Tibial artery (tissue), 4 donors: ENCODE measurements at regions not wholly inside any gene's neighbourhood (a gene's known extent, or its start where the extent isn't known, plus 50 kb on each side); places are given as distances from the start of the nearest gene placed in this dataset.
"Not testable (repeated sequence)": the region's sequence is repeated elsewhere in the genome, so short reads cannot be mapped to it uniquely, and the experiment has no call there.

Experiments
- DNase-seq, 2 donors: peaks; one replicate each; pipeline ENCODE4 v3.0.0-alpha.2; 2019
- H3K27ac ChIP-seq, 2 donors: fragments of 200-600 bp; sonication (generic) in 1 of 2; 1 replicate in 1 of 2; 2 replicates in 1 of 2; pipeline ENCODE4 v1.5.1; 2018 to 2019; ENCODE audit warnings: mild to moderate bottlenecking in 1 of 2
- H3K27me3 ChIP-seq, 2 donors: fragments of 200-600 bp; sonication (generic) in 1 of 2; one replicate each; pipeline versions ENCODE4 v1.5.1 to v1.6.0; 2016 to 2019
- H3K36me3 ChIP-seq, 3 donors: fragments of 200-600 bp; sonication (generic) in 2 of 3; one replicate each; pipeline ENCODE4 v1.5.1; 2016 to 2019; ENCODE audit warnings: mild to moderate bottlenecking in 2 of 3
- H3K4me1 ChIP-seq, 4 donors: fragments of 200-600 bp; sonication (generic) in 2 of 4; 1 replicate in 3 of 4; 2 replicates in 1 of 4; pipeline ENCODE4 v1.5.1; 2016 to 2019
- H3K4me3 ChIP-seq, 2 donors: fragments of 200-600 bp; sonication (generic) in 1 of 2; 1 replicate in 1 of 2; 2 replicates in 1 of 2; pipeline ENCODE4 v1.5.1; 2018 to 2019; ENCODE audit warnings: mild to moderate bottlenecking in 2 of 2
- H3K9me3 ChIP-seq, 3 donors: fragments of 200-600 bp; sonication (generic) in 1 of 3; one replicate each; pipeline ENCODE4 v1.5.1; 2016 to 2019
- CTCF ChIP-seq, 2 experiments: fragments of 200-600 bp in 1 of 2; fragments of 450-650 bp in 1 of 2; IDR thresholded peaks; one replicate each; pipeline ENCODE4 v1.5.1; 2017 to 2019; ENCODE audit warnings: antibody characterized with exemption in 2 of 2, mild to moderate bottlenecking in 1 of 2, moderate library complexity in 1 of 2
- intact Hi-C: fragments of 100-400 bp; cut with DNase I; formaldehyde crosslinking; loops from one replicate; pipeline ENCODE4 v1.15.0; 2023; ENCODE audit warnings: low total_unique reads

- no peak for TF ChIP-seq CTCF (IDR thresholded peaks at IDR 0.05)
- intact Hi-C loops, result no loop called here
- no peak overlapping the region for H3K4me3 ChIP-seq
- no peaks in the 10 kb centered on the region for H3K36me3 ChIP-seq
- H3K4me1 ChIP-seq, result peaks cover 0 to 10% (median 2%) of the 10 kb centered on the region in 4 donors
- H3K27me3 ChIP-seq, result no peaks in the 10 kb centered on the region
- no peaks in the 10 kb centered on the region for H3K9me3 ChIP-seq
- peak in 1 of 2 donors; percentile 77 for DNase-seq
- peak overlapping the region; percentile 32 to 46 for H3K27ac ChIP-seq
Measured at GRCh38 chr1:96559707-96560596, 161.6 kb upstream of the PTBP2 start.

GRCh38 chr1:96562094-96562493 is 159.5 kb upstream of the PTBP2 start:
- no peak for TF ChIP-seq CTCF (IDR thresholded peaks at IDR 0.05)
- Histone ChIP-seq H3K36me3 (no peaks in the 10 kb centered on the region), H3K27me3 (no peaks in the 10 kb centered on the region), H3K27ac (no peak overlapping the region), H3K4me1 (peaks cover 0 to 10% (median 2%) of the 10 kb centered on the region in 4 donors), H3K9me3 (no peaks in the 10 kb centered on the region), H3K4me3 (no peak overlapping the region)
- no peak for DNase-seq
- intact Hi-C loops, result no loop called here

GRCh38 chr1:96564401-96564800 is 157.2 kb upstream of the PTBP2 start:
- H3K4me1 ChIP-seq, H3K9me3 ChIP-seq, H3K27ac ChIP-seq, DNase-seq, H3K27me3 ChIP-seq, intact Hi-C loops, H3K36me3 ChIP-seq, H3K4me3 ChIP-seq: not testable (repeated sequence)

- H3K27ac ChIP-seq, result no peak overlapping the region
- no peak for TF ChIP-seq CTCF (IDR thresholded peaks at IDR 0.05)
Measured at GRCh38 chr1:96565546-96565945, 156.0 kb upstream of the PTBP2 start.

GRCh38 chr1:96568639-96569038 is 152.9 kb upstream of the PTBP2 start:
- Histone ChIP-seq H3K4me3 (no peak overlapping the region), H3K27ac (no peak overlapping the region), H3K27me3 (no peaks in the 10 kb centered on the region), H3K36me3 (no peaks in the 10 kb centered on the region), H3K4me1 (no peaks in the 10 kb centered on the region), H3K9me3 (no peaks in the 10 kb centered on the region)
- intact Hi-C loops, result no loop called here
- no peak for DNase-seq
- no peak for TF ChIP-seq CTCF (IDR thresholded peaks at IDR 0.05)

More at GRCh38 chr1:96565546-96565945, 156.0 kb upstream of the PTBP2 start:
- H3K36me3 ChIP-seq, result no peaks in the 10 kb centered on the region
- no peaks in the 10 kb centered on the region for H3K4me1 ChIP-seq
- no peaks in the 10 kb centered on the region for H3K9me3 ChIP-seq
- no peak overlapping the region for H3K4me3 ChIP-seq
- DNase-seq, result no peak
- no peaks in the 10 kb centered on the region for H3K27me3 ChIP-seq
- intact Hi-C loops, result no loop called here

GRCh38 chr1:96569288-96569687 is 152.3 kb upstream of the PTBP2 start:
- no peak overlapping the region for H3K4me3 ChIP-seq
- no peaks in the 10 kb centered on the region for H3K27me3 ChIP-seq
- intact Hi-C loops, result no loop called here
- no peaks in the 10 kb centered on the region for H3K36me3 ChIP-seq
- no peaks in the 10 kb centered on the region for H3K9me3 ChIP-seq
- H3K27ac ChIP-seq, result no peak overlapping the region
- no peak for DNase-seq
- no peaks in the 10 kb centered on the region for H3K4me1 ChIP-seq
- no peak for TF ChIP-seq CTCF (IDR thresholded peaks at IDR 0.05)
